AML-193 (cell line): ENCODE measurements at regions not wholly inside any gene's neighbourhood (a gene's known extent, or its start where the extent isn't known, plus 50 kb on each side); places are given as distances from the start of the nearest gene placed in this dataset.

Source experiments
- DNase-seq, 2 experiments: peaks; one replicate each; lab custom pipeline; 2025; lab: John Stamatoyannopoulos, UW

DNA sequence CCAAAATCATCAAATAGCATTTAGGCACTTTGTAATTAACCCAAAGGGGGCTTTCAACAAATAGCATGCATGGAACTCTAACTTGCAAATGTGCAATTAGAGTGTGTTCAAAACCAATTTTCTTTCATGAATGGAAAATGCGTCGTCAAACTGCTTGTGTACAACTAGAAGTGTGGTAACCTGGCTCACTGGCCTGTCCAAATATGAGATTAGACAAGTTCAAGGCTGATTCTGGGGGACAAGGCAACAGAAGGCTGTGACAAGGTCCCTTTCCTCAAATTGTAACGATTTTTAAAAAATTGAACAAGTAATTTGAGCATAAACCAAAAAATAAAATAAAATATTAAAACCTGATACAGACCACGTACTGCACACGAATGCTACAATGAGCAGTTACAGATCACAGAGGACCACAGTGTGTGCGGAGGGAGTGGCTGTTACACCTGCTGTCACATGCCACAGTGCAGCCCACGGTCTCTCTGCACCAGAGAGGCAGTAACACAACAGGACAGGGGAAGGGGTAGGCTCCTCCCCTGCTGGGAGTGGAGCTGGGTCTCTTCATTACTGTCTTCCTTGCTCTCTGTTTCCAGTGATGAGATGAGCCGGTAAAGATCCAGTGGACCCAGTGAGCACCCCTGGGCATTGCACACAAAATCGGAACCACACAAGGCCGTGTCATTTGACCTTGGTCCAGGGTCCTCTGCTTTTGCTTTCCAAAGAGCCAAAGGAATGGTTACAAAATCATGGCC, 252.2 kb upstream of the PDE10A start:
- DNase-seq, result no peak

DNA sequence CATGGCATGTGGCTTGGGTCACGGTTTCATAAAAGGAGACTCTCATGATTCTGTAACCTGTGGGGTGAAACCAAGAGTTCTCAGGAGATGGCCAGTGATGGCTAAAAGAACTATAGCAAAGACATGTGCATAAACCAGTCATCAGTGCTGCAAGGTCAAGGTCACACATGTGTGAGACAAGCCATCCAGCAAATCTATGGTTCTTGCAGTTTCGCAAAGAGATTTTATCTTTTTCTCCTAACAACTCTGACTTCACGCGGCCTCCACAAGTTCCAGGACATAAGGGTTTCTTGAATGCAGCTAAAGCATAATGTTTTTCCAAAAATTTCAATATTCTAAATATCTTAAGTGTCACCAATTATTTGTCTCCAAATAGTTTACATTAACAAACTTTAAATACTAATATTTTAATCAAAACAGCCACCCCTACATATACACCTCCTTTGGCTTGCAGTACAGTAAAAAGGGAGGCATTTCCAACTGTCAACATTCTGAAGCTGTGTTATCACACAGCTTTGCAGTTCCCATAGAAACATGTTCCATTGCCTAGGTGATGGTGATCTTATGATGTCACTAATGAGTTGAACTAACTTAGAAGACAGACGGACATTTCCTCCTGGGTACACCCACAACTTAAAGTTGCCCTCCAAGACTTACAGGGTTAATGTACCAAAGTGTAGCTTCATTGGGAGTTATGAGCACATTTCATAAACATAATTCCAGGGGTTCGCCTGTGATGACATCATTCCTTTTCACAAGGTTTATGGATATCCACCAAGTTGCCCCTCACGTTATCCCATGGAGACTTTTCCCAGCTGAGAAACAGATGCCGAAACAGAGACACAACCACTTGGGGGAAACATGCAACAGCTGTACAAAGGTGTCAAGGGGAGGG, 250.9 kb upstream of the PDE10A start:
- DNase-seq, result no peak

DNA sequence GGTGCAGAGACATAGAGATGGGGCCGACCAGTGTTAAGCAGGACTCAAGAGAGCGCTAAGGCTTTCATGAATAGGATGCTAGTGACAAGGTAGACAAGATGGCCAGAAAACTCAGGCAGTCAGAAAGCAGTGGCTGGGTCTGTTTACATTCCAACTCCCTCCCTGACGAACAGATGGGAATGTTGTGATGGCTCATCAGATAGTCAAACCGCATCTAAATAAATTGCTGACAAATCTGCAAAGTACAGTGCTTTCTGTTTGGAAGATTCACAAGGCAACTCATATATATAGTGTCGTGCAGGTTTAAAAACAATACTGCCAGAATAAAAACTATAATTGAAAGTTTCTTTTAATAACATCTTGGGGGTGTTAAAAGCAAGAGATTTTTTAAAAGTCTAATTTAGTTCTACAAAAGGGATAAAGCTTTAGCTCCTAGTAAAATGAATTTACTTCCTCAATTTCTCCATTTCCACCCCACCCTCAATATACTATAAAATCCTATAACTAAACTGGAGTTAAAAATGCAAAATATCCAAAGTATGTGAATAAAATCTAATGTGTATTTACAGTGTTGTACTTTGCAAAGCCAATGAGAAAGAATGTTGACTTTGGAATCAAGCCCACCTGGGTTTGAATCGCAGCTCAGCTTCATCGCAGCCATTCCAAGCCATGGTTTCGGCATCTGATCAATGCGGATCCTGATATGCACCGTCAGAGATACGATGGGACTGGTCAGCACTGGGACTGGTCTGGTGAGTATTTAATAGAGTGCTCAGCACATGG, 247.3 kb upstream of the PDE10A start:
- no peak for DNase-seq

DNA sequence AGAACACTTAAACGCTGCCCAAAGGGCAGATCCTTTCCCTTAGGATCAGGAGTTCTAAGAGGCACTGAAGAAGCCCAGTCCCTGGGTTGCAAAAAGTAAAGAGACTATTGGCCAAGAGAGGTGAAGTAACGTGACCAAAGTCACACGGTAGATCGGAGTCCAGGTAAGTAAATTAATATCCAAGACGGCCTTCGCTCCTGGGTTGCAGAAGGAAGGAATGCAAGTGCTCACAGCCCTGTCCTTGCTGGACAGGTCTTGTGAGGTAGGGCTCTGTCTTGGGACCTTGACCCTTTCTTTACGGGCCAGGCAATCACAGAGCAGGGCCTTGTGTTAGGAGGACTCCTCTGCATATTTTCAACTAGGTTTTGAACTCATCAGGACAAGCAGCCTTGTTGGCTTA, 243.7 kb upstream of the PDE10A start:
- no peak for DNase-seq

DNA sequence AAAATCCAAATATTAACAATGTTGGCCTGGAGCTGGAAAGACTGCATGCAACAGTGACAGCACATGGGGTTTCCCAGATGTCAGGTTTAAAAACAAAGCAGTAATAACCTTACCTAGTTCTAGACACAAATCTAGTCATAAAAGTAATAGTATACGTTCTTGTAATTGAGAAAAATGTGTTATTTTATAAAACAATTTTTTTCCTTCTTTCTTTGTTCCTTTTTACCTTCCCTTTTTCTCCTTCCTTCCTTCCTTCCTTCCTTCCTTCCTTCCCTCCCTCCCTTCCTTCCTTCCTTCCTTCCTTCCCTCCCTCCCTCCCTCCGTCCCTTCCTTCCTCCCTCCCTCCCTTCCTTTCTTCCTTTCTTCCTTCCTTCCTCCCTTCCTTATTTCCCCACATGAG, 242.7 kb upstream of the PDE10A start:
- no peak for DNase-seq

DNA sequence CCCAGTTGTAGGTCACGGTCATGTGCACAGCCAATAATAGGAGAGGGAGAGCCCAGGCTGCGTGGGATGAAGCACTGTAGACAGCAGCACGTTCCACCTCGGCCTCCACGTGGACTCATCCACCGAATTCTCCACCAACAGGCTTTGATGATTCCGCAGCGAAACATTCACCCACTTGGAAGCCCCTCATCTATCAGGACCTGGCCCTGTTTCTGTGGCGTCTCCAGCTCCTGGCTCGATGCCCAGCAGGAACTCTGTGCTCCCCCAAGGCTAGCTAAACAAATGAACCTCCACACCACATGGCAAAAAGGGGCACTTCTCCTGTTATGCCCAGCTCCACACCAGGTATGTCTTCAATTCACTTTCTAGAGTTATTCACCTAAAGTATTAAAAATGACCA, 237.9 kb upstream of the PDE10A start:
- DNase-seq, result no peak

DNA sequence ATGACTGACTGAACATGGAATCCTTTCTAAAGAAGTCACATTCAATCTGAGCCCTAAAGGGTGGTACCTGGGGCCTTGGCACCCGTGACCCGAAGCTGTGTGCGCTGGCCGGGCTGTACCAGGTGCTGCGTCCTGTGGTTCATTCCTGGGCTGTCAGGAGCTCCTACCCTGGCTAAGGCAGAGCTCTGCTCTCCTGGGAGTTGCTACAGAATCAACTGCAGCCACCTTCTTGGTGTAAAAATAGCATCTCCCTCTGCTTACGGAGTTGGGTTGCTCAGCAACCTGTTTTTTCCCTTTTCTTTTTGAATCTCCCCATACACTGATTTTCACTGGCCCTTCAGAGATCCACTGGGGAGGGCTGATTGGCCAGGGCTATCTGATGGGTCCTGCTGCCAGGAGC, 236.6 kb upstream of the PDE10A start:
- no peak for DNase-seq

DNA sequence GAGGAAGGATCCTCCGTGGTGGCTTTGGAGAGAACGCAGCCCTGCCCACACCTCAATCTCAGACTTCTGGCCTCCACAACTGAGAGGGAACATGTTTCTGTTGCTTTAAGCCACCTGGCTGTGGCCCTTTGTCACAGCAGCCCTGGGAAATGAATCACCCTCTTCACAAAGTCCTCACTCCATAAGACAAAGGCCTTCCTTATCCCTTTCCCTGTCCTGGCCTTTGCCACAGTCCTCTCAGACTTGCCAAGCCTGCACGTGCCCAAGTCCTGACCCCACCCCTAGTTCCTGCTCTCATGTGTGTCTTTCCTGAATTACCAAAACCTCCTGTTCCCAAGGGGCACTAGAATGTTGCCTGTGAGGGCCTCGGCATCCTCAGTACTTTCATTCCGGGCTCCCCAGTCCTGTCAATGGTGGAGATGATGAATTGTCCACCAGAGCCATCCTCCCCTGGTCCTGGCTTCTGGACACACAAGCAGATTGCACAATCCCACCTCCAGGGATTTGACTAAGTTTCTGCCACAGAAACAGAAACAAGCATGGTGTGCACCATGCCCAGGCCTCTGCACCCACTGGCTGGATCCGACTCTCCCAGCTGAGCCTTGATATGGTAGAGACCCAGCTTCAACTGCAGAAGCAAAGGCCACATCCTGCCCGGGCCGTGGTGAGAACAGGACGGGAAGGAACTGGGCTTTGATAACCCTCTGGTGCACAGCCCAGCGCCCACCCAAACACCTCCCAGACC, 232.6 kb upstream of the PDE10A start:
- no peak for DNase-seq

DNA sequence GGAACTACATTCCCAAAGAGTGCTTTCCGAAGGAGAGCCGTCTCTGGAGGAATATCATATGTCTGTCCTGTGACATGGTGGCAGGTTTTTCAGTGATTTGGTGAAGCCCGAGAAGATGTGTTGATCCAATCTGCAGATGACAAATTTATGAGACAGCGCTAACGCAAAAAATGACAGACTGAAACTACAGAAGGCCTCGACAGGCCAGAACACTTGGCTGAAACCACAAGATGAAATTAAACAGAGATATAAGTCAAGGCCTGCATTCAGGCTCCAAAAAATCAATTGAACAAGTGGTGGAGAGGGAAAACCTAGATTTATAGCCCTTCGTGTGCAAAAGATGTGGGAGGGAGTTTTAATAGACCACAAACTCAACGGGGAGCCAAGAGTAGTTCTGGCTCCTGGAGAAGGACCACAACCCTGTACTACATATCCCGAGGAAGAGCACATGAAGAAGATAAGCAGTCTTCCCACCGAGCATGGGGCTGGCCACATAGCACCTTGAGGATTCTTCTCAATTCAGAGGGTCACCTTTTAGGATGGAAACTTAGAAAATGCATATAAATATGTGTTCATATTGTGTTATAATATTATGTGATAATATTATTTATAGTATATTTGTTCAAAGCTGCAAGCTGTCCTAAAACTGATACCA, 231.3 kb upstream of the PDE10A start:
- no peak for DNase-seq

DNA sequence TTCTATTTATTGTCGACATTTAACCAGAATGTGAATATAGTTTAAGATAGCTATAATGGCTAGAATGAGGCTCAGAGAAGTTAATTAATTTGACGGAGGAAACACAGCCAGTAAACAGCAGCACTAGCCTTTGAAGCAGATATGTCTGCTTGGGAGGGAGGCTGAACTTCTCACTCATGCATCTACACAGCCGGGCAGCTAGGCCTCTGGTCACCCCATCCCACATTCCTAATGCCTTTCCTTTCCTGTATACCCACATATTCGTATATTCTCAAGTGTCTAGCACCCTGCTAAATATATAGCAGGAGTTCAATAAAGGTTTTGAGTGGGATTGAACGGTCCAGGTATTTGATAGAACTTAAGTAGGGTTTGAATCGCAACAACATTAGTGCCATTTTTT, 230.4 kb upstream of the PDE10A start:
- DNase-seq, result no peak

DNA sequence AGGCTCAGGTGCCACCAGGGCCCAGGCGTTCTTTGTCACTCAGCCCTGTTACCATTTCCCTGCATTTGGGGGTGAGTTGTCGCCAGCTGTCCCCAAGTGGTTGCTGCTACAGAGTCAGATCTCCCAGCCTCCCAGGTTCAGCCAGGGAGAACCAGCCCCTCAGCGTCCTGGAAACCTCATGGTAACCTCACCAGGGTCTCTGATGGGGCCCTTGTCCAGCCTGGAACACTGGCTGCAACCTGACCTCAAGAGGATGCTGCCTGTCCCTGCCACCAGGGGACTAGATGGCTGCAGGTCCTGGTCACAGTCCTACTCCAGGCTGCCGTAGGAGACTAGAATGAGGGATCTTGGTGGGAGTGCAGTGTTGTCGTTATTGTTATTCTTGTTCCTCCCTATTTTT, 228.3 kb upstream of the PDE10A start:
- DNase-seq, result no peak

DNA sequence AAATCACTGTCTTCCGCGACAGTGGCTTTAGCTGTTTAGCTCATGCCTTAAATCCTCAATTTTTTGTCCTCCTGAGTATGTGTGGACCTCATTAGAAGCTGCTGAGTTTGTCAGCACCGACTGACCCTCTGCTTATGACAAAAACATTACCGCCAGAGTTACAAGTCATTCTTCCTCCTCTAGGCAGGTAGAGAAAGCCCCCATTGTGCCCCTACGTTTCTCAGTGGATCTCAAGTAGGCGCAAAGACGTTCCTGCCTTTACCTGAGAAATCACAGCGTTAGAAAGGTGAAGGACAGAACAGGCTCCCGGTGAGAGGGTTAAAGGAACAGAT, 227.3 kb upstream of the PDE10A start:
- no peak for DNase-seq

DNA sequence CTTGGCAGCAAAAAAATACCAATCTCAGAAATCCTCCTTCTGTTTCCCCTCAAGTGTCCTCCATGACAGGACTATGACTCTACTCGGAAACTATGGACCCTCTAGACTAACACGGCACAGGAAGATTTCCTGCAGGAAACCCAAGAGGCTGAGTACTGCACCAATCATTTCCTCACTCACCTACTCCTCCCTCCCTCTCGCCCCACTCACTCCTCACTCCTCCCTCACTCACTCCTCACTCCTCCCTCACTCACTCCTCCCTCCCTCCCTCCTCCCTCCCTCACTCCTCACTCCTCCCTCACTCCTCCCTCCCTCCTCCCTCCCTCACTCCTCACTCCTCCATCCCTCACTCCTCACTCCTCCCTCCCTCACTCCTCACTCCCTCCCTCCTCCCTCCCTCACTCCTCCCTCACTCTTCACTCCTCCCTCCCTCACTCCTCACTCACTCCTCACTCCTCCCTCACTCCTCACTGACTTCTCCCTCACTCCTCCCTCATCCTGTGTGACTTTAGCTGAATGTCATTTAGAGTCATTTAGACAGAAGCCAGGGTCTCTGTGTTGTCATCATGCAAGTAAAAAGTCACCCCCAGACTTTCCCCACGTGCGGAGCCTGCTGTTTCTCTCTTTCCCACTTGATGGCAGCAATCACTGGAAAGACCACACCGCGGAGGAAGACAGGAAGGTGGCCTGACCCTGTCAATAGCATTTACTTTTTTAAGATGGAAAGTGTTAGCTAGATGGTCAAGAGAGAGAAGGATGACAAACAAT, 226.8 kb upstream of the PDE10A start:
- no peak for DNase-seq

DNA sequence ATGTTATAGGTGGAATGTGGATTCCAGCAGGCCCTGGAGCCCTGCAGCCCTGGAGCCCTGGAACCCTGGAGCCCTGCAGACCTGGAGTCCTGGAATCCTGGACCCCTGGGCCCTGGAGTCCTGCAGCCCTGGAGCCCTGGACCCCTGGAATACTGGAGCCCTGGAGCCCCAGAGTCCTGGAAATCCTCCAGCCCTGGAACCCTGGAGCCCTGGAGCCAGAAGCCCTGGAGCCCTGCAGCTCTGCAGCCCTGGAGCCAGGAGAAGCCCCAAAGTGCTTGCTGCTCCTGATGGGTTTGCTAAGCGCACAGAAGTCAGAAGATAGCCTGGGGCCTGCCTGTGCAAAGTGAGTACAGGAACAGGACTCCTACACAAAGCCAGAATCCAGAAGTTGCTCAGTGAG, 223.1 kb upstream of the PDE10A start:
- DNase-seq, result no peak

DNA sequence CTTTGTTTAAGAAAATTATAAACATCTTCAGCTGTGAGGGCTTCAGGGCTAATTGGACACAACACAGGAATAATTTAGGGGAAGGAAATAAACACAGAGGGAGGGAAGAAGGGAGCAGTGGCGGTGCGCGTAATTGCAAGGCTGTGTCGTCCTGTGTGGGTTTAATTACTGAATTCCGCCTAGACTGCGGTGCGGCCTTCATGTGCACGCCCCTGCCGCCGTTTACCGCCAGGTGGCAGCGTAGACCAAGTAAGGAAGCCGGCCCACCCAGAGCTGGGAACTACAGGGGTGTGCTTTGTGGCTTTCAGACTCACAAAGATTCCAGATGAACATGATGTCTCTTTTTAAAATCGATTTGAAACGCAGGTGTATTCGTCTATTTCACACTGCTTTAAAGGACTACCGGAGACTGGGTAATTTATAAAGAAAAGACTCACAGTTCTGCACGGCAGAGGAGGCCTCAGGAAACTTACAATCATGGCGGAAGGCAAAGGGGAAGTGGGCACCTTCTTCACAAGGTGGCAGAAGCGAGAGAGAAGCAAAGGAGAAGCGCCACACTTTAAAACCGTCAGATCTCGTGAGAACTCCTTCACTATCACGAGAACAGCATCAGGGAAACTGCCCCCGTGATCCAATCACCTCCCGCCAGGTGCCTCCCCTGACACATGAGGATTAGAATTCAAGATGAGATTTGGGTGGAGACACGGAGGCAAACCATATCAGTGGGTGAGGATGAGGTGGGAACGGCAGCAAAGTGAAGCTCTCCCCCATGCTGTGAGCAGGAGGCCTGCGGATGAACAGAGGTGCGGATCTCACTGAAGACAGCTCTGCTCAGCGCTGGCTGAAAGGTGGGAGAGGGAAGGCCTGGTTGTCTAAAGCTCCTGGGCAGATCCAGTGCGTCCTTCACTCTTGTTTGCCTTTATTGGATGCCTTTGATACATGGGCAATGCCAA, 222.0 kb upstream of the PDE10A start:
- DNase-seq, result peak; percentile 31 to 54

DNA sequence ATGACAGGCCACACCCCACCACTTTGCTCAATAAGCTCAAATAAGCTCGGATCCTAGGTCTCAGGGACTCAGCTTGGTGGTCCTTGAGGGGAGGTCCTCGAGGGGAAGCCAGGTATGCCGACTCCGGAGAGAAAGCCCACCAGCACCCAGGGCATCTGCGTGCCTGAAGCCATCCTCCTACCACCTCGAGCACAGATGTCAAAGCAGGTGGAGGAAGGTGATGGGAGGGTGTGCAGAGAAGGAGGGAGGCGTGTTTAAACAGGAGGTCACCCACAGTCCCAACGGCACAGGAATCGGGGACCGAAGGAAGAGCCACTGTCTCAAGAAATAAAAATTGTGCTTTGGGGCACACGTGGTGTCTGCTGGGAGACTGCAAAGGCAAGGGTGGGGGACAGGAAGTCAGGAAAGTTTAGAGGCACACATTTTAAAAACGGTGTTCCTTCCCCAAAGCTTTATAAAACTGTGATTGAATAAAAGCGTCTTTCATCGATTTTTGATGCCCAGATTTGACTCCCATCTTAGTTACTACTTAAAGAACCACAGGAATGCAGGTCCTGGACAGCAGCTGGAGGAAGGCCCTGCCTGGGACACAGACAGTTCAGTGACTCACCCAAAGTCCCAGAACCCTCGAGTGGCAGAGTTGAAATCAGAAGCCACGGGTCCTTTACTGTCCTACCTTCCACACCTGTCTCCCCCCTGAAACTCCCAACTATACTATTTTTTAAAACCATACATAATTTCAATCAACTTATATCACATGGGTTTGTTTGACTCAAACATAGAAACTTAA, 221.0 kb upstream of the PDE10A start:
- no peak for DNase-seq

DNA sequence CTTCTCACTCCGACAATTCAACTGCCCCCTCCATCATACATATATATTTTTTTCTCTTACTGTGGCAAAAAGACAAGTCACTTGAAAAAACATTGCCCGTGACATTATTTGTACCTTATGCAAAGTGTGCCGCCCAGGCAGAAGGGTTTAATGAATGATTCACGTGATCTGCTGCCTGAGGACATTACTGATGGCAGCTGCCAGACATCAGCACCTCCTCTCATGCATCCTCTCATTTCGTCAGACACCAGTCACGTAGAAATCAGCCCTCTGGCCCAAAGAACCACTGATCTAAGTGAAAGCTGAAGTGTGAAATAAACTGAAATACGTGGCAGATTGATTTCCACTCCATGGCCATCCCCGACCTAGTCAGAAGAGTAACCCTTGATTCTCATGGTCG, 218.8 kb upstream of the PDE10A start:
- DNase-seq, result no peak

DNA sequence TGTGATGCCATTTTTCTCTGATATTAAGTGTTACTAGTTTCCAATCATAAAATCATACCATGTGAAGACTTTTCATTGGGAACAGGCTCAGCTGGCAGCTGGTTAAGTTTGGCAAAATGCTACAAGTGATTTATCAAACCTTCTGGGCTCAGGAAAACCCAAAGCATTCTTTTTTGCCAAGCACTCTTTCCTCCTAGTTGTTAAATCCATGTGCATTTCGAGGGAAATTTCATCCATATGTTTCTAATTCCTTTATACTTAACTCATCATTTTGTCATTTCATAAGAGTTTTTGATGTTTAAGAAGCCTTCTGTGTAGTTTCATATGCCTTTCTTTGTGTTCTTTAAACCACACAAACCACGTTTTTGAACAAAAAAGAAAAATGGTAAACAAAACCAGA, 217.6 kb upstream of the PDE10A start:
- no peak for DNase-seq

DNA sequence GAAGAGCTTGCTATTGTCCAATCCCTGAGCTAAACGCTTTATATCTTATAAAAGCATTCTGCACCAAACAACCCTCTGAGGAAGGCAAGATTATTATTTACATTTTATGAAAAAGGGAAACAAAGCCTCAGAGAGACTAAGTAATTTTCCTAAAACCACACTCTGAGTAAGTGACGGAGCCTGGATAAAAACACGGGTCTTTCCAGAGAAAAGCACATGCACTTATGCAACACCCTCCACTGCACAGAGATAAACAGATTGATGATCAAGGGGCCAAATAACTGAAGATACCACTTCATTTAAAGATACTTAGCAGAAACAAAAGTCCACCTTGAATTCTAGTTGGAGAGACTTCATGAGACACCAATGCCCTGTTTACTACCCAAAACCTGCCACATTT, 214.7 kb upstream of the PDE10A start:
- no peak for DNase-seq
